ENCODE measurements at regions not wholly inside any gene's neighbourhood (a gene's known extent, or its start where the extent isn't known, plus 50 kb on each side); places are given as distances from the start of the nearest gene placed in this dataset.

DNA sequence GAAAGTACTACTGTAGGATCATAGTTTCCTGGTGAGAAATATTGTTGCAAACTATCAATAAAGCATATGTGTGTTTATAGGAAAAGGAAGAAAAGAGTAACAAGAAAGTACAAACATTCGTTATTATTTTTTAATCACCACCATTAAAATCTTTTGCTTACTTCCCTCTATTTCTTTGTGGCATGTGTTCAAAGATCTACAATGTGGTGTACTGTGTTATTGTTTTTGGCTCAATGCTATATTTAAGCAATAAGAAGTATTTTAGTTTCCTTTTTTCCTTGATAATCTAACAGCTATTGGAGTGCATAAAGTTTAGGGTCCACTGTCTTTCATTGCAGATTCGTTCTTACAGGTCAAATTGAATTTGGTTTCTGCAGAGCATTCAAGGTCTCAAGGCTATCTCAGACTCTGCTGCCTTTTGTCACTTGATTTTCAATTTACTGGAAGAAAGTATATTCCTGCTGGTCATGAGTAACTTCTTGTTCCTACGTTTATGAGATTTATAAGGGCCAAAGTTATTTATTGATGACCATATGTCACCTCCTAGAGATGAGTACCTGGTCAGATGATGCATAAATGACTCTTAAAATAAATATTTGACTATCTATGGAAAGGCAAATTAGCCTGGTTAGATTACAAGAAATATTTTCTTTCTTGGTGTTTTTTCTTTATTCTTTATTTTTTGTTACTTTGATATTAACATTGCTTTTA lies 323.0 kb downstream of the TMEM167A start:
- Histone ChIP-seq H2BK120ac (replicated peaks; ENCODE audit: low read depth, low read length) (no peak overlapping the region), H3K27ac (ENCODE audit: low read depth, low read length) (no peak overlapping the region), H4K20me1 (replicated peaks in 1 of 2; ENCODE audit: control insufficient read depth in 1 of 2, insufficient read depth in 2 of 2, low read length in 2 of 2) (no peaks in the 10 kb centered on the region), H4K5ac (ENCODE audit: insufficient read length, low read depth, low read length) (no peak overlapping the region), H3K4ac (replicated peaks; ENCODE audit: insufficient read length, low read depth, low read length) (no peak overlapping the region), H2BK12ac (ENCODE audit: low read depth, low read length) (no peak overlapping the region), H3K9ac (replicated peaks in 1 of 4; ENCODE audit: extremely low read depth in 1 of 4, low read depth in 3 of 4, low read length in 3 of 4) (no peak overlapping the region), H2AK5ac (ENCODE audit: low read depth, low read length) (no peak overlapping the region), H2BK5ac (ENCODE audit: low read depth, low read length) (no peak overlapping the region), H2AFZ (ENCODE audit: low read length) (no peak overlapping the region), H3K27me3 (replicated peaks in 1 of 4; ENCODE audit: control insufficient read depth in 3 of 4, extremely low read depth in 1 of 4, insufficient read depth in 3 of 4, low read length in 3 of 4) (no peaks in the 10 kb centered on the region), H4K91ac (replicated peaks; ENCODE audit: insufficient read length, low read length) (no peak overlapping the region), H3K9me3 (ENCODE audit: insufficient read depth in 2 of 2, low read depth in 1 of 2, low read length in 1 of 2) (0 out of 4 replicates have a peak, but pooled peaks cover 0 to 3% of the 10 kb centered on the region in 2 experiments), H2BK15ac (ENCODE audit: low read length) (no peak overlapping the region), H3K4me2 (ENCODE audit: insufficient read depth in 1 of 2, low read depth in 2 of 2, low read length in 2 of 2) (no peak overlapping the region), H3K4me1 (replicated peaks in 1 of 4; ENCODE audit: control insufficient read depth in 3 of 4, insufficient read depth in 4 of 4, low read length in 3 of 4) (no peaks in the 10 kb centered on the region), H3K23ac (ENCODE audit: insufficient read length) (no peak overlapping the region), H3K14ac (ENCODE audit: insufficient read length) (no peak overlapping the region), H3K36me3 (ENCODE audit: control insufficient read depth in 2 of 4, insufficient read depth in 4 of 4, low read length in 3 of 4) (no peaks in the 10 kb centered on the region), H3K56ac (replicated peaks; ENCODE audit: insufficient read length, low read depth, low read length) (no peak overlapping the region), H3K18ac (ENCODE audit: extremely low read depth, low read length) (no peak overlapping the region), H4K8ac (ENCODE audit: extremely low read depth, insufficient read depth, low read length) (no peak overlapping the region), H3K4me3 (ENCODE audit: extremely low read depth in 1 of 4, insufficient read depth in 2 of 4, low read depth in 3 of 4, low read length in 4 of 4) (no peak overlapping the region), H3K79me1 (ENCODE audit: low read depth, low read length) (no peaks in the 10 kb centered on the region), H3K79me2 (ENCODE audit: control insufficient read depth in 1 of 2, insufficient read depth in 2 of 2, low read length in 2 of 2) (no peaks in the 10 kb centered on the region), H3K23me2 (ENCODE audit: low read depth, low read length) (no peaks in the 10 kb centered on the region; the same call in 1 of the 2 replicates), H2BK20ac (ENCODE audit: low read length) (no peak overlapping the region)
- ChIA-PET POLR2A (ENCODE audit: partially characterized antibody) (no interaction called here), CTCF (ENCODE audit: partially characterized antibody) (no interaction called here)
- DNase-seq (ENCODE audit: low read depth in 1 of 2, low spot score in 2 of 2) (no peak), FAIRE-seq (no peak)
- WGBS, 2 experiments (ENCODE audit: extremely low coverage in 1 of 2, insufficient coverage in 1 of 2, insufficient read length in 1 of 2, insufficient replicate concordance in 2 of 2, low coverage in 1 of 2, low lambda C conversion rate in 2 of 2, missing lambda C conversion rate in 1 of 2), result 91% methylated on average over 3 of the region's 3 CpGs; no CpG with 5 or more reads in 1 of the 2 experiments
- no peak for TF ChIP-seq POLR2A (IDR thresholded peaks at IDR 0.05; ENCODE audit: control extremely low read depth in 1 of 2, low read depth in 2 of 2, low read length in 2 of 2)

All from H1 (cell line).